ENCODE measurements at regions not wholly inside any gene's neighbourhood (a gene's known extent, or its start where the extent isn't known, plus 50 kb on each side); places are given as distances from the start of the nearest gene placed in this dataset.

GRCh38 chr6:158913580-158913979, 86.4 kb downstream of the RSPH3 start:
- H2BK20ac ChIP-seq (ENCODE audit: low read depth, low read length): no peak overlapping the region
- H3K9me3 ChIP-seq (ENCODE audit: control insufficient read depth, insufficient read depth, low read length): no peaks in the 10 kb centered on the region
- no peaks in the 10 kb centered on the region; the same call in 1 of the 2 replicates for H3K9me1 ChIP-seq (ENCODE audit: insufficient read depth, low read length)
- ATAC-seq (ENCODE audit: low read depth) (no peak), DNase-seq (no peak)
- dilution Hi-C loops (cut with HindIII; ENCODE audit: low sequenced_read_pairs, unreplicated experiment) (no loop called here), intact Hi-C loops (cut with micrococcal nuclease) (no loop called here), in situ Hi-C loops (cut with MboI; ENCODE audit: low sequenced_read_pairs) (no loop called here)
- H2AFZ ChIP-seq (replicated peaks; ENCODE audit: low read length, poor library complexity): peak overlapping the region; percentile 58
- H4K5ac ChIP-seq (ENCODE audit: low read depth, low read length): no peak overlapping the region
- H3K14ac ChIP-seq (replicated peaks; ENCODE audit: low read depth, low read length): no peak overlapping the region
- H2BK5ac ChIP-seq (ENCODE audit: low read depth, low read length, poor library complexity, severe bottlenecking): no peak overlapping the region
- H2AK9ac ChIP-seq (replicated peaks; ENCODE audit: low read depth, low read length, poor library complexity): no peak overlapping the region
- no peaks in the 10 kb centered on the region for H3K36me3 ChIP-seq (ENCODE audit: control insufficient read depth, insufficient read depth, low read length)
- H2BK120ac ChIP-seq (ENCODE audit: low read depth, low read length): no peak overlapping the region
- no peak overlapping the region for H3K4me2 ChIP-seq (ENCODE audit: low read depth, low read length)
- no peaks in the 10 kb centered on the region for H3K79me1 ChIP-seq (ENCODE audit: low read depth in 1 of 2, low read length in 2 of 2)
- H3K18ac ChIP-seq (ENCODE audit: low read depth, low read length): no peak overlapping the region
- no peaks in the 10 kb centered on the region; the same call in 1 of the 2 replicates for H3K27me3 ChIP-seq (ENCODE audit: control insufficient read depth, insufficient read depth, low read length)
- H2BK15ac ChIP-seq (ENCODE audit: low read depth, low read length): no peak overlapping the region
- H4K91ac ChIP-seq (ENCODE audit: insufficient read depth, low read depth, low read length): no peak overlapping the region
- WGBS, 2 experiments (ENCODE audit: extremely low coverage in 2 of 2, insufficient read length in 1 of 2): 60% methylated on average over 1 of the region's 9 CpGs; no CpG with 5 or more reads in 1 of the 2 experiments
- H3K4ac ChIP-seq (ENCODE audit: low read depth, low read length): no peak overlapping the region
- H3K4me3 ChIP-seq (ENCODE audit: insufficient read depth, low read depth, low read length): no peak overlapping the region
- no peak overlapping the region; the same call in 1 of the 2 replicates for H2AK5ac ChIP-seq (ENCODE audit: low read depth, low read length)
- CTCF ChIA-PET: no interaction called here
- TF ChIP-seq CEBPB (IDR thresholded peaks at IDR 0.05; ENCODE audit: low read depth, low read length): no peak
- TF ChIP-seq ELK1 (IDR thresholded peaks at IDR 0.05; ENCODE audit: borderline replicate concordance, low read depth, low read length): no peak
- TF ChIP-seq FOS (IDR thresholded peaks at IDR 0.05; ENCODE audit: low read depth, low read length): no peak
- TF ChIP-seq NFE2L2 (IDR thresholded peaks at IDR 0.05; ENCODE audit: low read depth, low read length): no peak
- TF ChIP-seq RFX5 (IDR thresholded peaks at IDR 0.05; ENCODE audit: low read depth, low read length): no peak
- TF ChIP-seq BHLHE40 (IDR thresholded peaks at IDR 0.05; ENCODE audit: low read depth, low read length): no peak
- no peak for TF ChIP-seq USF2 (IDR thresholded peaks at IDR 0.05; ENCODE audit: low read depth, low read length)
- TF ChIP-seq CHD1 (IDR thresholded peaks at IDR 0.05; ENCODE audit: low read depth, low read length): no peak
- no peak for TF ChIP-seq RAD21 (IDR thresholded peaks at IDR 0.05; ENCODE audit: low read length)
- TF ChIP-seq CTCF (conservative IDR thresholded peaks at IDR 0.05; ENCODE audit: low read depth, low read length): no peak
- no peak for TF ChIP-seq RCOR1 (IDR thresholded peaks at IDR 0.05; ENCODE audit: insufficient replicate concordance, low read length)
- TF ChIP-seq SMC3 (IDR thresholded peaks at IDR 0.05; ENCODE audit: low read depth, low read length): no peak
- no peak for TF ChIP-seq POLR2A (IDR thresholded peaks at IDR 0.05; ENCODE audit: low read depth, low read length)
- no peak for TF ChIP-seq MAZ (IDR thresholded peaks at IDR 0.05; ENCODE audit: borderline replicate concordance, low read depth, low read length)
- no peak for TF ChIP-seq MXI1 (IDR thresholded peaks at IDR 0.05; ENCODE audit: borderline replicate concordance, low read depth, low read length)
- no peak for TF ChIP-seq MAFK (IDR thresholded peaks at IDR 0.05; ENCODE audit: low read depth, low read length)
- H3K23ac ChIP-seq (ENCODE audit: low read depth, low read length): no peak overlapping the region
- no peaks in the 10 kb centered on the region for H4K20me1 ChIP-seq (ENCODE audit: insufficient read depth, low read length)
- H3K27ac ChIP-seq (ENCODE audit: insufficient read depth, low read length): no peak overlapping the region
- H3K56ac ChIP-seq (ENCODE audit: extremely low read depth, insufficient read depth, low read length): no peak overlapping the region
- no peak overlapping the region for H3K9ac ChIP-seq (ENCODE audit: low read depth, low read length)
- H3K4me1 ChIP-seq (ENCODE audit: control insufficient read depth, insufficient read depth, low read length): peaks cover 2% of the 10 kb centered on the region; the same call in 1 of the 2 replicates
- POLR2A ChIA-PET (ENCODE audit: unreplicated experiment): no interaction called here
- no TSS peak for BruUV-seq (replicated peaks)
- no peak overlapping the region for H4K8ac ChIP-seq (ENCODE audit: low read depth in 2 of 2, low read length in 2 of 2)
